ENCODE measurements at regions not wholly inside any gene's neighbourhood (a gene's known extent, or its start where the extent isn't known, plus 50 kb on each side); places are given as distances from the start of the nearest gene placed in this dataset.
A peak's percentile ranks its signal among the peaks of the same experiment; 100 is the strongest.

DNA sequence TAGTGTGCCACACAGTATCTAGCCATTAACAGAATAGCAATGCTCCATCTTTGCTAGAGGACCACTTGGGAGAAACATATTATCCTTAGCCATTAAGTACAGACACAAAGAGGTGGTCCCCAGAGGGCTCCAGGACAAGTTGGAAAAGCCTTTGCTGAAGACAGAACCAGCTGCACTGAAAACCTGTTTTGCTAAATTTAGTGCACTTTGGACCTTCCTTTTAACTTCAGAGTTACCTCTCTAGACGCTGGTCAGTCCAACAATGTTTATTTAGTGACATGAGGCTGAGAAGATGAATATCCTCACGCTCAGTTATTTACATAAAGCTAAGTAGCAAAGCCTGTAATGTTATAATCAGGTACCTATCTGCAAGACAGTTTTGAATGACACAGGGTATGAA lies 265.0 kb upstream of the ZNF608 start:
- Histone ChIP-seq H3K4me2 (ENCODE audit: low read depth, low read length, poor library complexity, severe bottlenecking) (no peak overlapping the region), H4K20me1 (ENCODE audit: insufficient read depth, low read depth, low read length) (no peaks in the 10 kb centered on the region), H3K27me3 (ENCODE audit: low read length) (no peaks in the 10 kb centered on the region), H3K27ac (ENCODE audit: low read length) (no peak overlapping the region), H3K9me2 (replicated peaks; ENCODE audit: insufficient read depth, low read length) (no peaks in the 10 kb centered on the region), H2AFZ (ENCODE audit: low read length) (no peak overlapping the region), H3K9ac (ENCODE audit: low read length) (no peak overlapping the region), H3K9me3 (ENCODE audit: low read length) (no peaks in the 10 kb centered on the region), H3K36me3 (ENCODE audit: insufficient read depth, low read length) (no peaks in the 10 kb centered on the region), H3K4me1 (ENCODE audit: low read length) (peaks cover 1% of the 10 kb centered on the region), H3K4me3 (ENCODE audit: low read length) (no peak overlapping the region), H3K79me2 (ENCODE audit: low read length) (no peaks in the 10 kb centered on the region)
- DNase-seq = no peak

- no peak overlapping the region for H3K4me3 ChIP-seq (ENCODE audit: low read length)
- DNase-seq = no peak
- no peak overlapping the region for H3K4me2 ChIP-seq (ENCODE audit: low read depth, low read length, poor library complexity, severe bottlenecking)
Measured at GRCh38 chr5:125011947-125012346, 265.5 kb upstream of the ZNF608 start.

DNA sequence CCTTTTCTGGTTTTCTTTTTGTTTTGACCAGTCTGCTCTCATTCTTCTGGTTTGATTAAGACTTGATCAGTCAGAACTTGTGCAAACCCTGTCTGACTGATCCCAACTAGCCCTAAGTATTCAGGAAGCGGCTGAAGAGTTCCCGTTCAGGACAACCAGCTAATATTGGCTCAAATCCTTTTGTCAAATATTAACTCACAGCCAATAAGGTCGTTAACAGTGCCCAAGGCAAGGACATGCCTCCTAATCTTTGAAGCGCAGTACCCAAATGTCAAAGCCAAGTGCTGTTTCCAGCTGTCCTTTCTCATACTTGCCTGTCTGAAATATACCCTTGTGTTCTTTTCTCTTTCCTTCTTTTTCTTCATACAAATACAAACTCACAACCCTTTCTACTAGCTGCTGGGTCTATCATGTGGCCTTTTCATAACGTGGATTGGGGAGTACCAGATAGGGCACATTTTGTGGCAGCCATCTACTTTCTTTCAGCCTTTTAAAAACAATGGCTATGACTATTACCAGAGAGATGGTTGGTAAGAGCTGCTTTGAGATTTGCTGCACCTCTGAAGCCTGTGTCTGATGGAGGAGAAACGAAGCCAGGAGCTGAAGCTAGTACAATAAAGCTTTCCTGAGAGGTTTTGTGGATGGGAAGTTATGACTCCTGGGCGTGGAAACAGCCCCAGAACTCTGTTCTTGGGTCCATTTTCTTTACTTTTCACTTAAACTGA lies 266.4 kb upstream of the ZNF608 start:
- H4K20me1 ChIP-seq (ENCODE audit: insufficient read depth, low read depth, low read length) = no peaks in the 10 kb centered on the region
- no peaks in the 10 kb centered on the region for H3K27me3 ChIP-seq (ENCODE audit: low read length)
- H3K9me2 ChIP-seq (replicated peaks; ENCODE audit: insufficient read depth, low read length) = no peaks in the 10 kb centered on the region
- H3K9me3 ChIP-seq (ENCODE audit: low read length) = no peaks in the 10 kb centered on the region
- H3K4me1 ChIP-seq (ENCODE audit: low read length) = no peaks in the 10 kb centered on the region
- DNase-seq = no peak
- no peaks in the 10 kb centered on the region for H3K36me3 ChIP-seq (ENCODE audit: insufficient read depth, low read length)
- H3K4me3 ChIP-seq (ENCODE audit: low read length) = no peak overlapping the region
- no peak overlapping the region for H3K27ac ChIP-seq (ENCODE audit: low read length)
- H3K4me2 ChIP-seq (ENCODE audit: low read depth, low read length, poor library complexity, severe bottlenecking) = no peak overlapping the region
- H3K9ac ChIP-seq (ENCODE audit: low read length) = no peak overlapping the region
- H2AFZ ChIP-seq (ENCODE audit: low read length) = no peak overlapping the region
- H3K79me2 ChIP-seq (ENCODE audit: low read length) = no peaks in the 10 kb centered on the region

More at GRCh38 chr5:125011947-125012346, 265.5 kb upstream of the ZNF608 start:
- Histone ChIP-seq H3K36me3 (ENCODE audit: insufficient read depth, low read length) (no peaks in the 10 kb centered on the region), H2AFZ (ENCODE audit: low read length) (0 out of 2 replicates have a peak overlapping the region, but pooled peaks have one; percentile 32), H3K4me1 (ENCODE audit: low read length) (no peaks in the 10 kb centered on the region), H3K9ac (ENCODE audit: low read length) (no peak overlapping the region), H3K79me2 (ENCODE audit: low read length) (no peaks in the 10 kb centered on the region), H4K20me1 (ENCODE audit: insufficient read depth, low read depth, low read length) (no peaks in the 10 kb centered on the region), H3K9me2 (replicated peaks; ENCODE audit: insufficient read depth, low read length) (no peaks in the 10 kb centered on the region), H3K27me3 (ENCODE audit: low read length) (no peaks in the 10 kb centered on the region), H3K27ac (ENCODE audit: low read length) (no peak overlapping the region), H3K9me3 (ENCODE audit: low read length) (no peaks in the 10 kb centered on the region)

DNA sequence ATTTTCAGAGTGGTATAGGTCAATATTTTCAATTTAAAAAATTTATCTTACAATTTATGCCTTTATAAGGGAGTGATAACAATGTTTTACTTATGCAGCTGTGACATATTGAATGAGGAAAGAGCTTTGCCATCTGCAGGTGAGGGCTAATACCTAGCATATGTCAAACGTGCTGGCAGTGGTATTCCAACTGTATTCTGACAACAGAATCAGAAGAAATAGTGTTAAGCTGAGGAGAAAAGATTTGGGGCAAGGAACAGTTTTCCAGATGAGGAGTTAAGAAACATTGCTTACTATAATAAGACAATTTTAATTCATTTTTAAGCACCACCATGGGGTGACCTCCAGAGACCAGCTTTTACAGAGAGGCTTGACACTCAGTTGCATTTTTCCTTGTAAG lies 267.8 kb upstream of the ZNF608 start:
- Histone ChIP-seq H3K9ac (ENCODE audit: low read length) (no peak overlapping the region), H3K4me3 (ENCODE audit: low read length) (no peak overlapping the region), H3K4me2 (ENCODE audit: low read depth, low read length, poor library complexity, severe bottlenecking) (no peak overlapping the region), H3K27ac (ENCODE audit: low read length) (no peak overlapping the region), H3K9me3 (ENCODE audit: low read length) (no peaks in the 10 kb centered on the region), H3K27me3 (ENCODE audit: low read length) (no peaks in the 10 kb centered on the region), H3K9me2 (replicated peaks; ENCODE audit: insufficient read depth, low read length) (no peaks in the 10 kb centered on the region), H3K4me1 (ENCODE audit: low read length) (no peaks in the 10 kb centered on the region), H3K36me3 (ENCODE audit: insufficient read depth, low read length) (no peaks in the 10 kb centered on the region), H2AFZ (ENCODE audit: low read length) (no peak overlapping the region), H3K79me2 (ENCODE audit: low read length) (no peaks in the 10 kb centered on the region), H4K20me1 (ENCODE audit: insufficient read depth, low read depth, low read length) (no peaks in the 10 kb centered on the region)
- DNase-seq = no peak

- Histone ChIP-seq H3K4me1 (ENCODE audit: low read length) (no peaks in the 10 kb centered on the region), H4K20me1 (ENCODE audit: insufficient read depth, low read depth, low read length) (no peaks in the 10 kb centered on the region), H3K4me2 (ENCODE audit: low read depth, low read length, poor library complexity, severe bottlenecking) (no peak overlapping the region), H3K9ac (ENCODE audit: low read length) (no peak overlapping the region), H3K9me2 (replicated peaks; ENCODE audit: insufficient read depth, low read length) (no peaks in the 10 kb centered on the region), H3K27ac (ENCODE audit: low read length) (no peak overlapping the region), H3K27me3 (ENCODE audit: low read length) (no peaks in the 10 kb centered on the region), H2AFZ (ENCODE audit: low read length) (no peak overlapping the region), H3K9me3 (ENCODE audit: low read length) (no peaks in the 10 kb centered on the region), H3K79me2 (ENCODE audit: low read length) (no peaks in the 10 kb centered on the region), H3K36me3 (ENCODE audit: insufficient read depth, low read length) (no peaks in the 10 kb centered on the region), H3K4me3 (ENCODE audit: low read length) (no peak overlapping the region)
- no peak for DNase-seq
Measured at GRCh38 chr5:125017796-125018195, 271.4 kb upstream of the ZNF608 start.

DNA sequence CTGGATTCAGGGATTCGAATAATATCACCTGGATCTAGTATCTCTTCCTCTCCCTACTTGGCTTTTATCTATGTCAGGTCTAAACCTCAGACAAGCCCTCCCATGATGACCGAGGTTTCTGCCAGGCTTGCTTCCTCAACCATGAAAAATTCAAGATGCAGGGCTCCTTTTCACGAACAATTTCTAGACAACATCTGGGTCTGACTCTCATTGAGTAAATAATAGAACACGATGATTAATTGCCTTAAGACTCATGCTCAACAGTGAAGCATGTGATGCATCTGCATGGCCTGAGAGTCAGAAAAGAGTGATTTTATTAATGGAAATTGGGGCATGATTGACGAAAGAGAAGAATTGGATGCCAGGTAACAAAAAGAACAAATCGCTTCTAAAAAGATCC lies 277.2 kb upstream of the ZNF608 start:
- H2AFZ ChIP-seq (ENCODE audit: low read length) = no peak overlapping the region
- H3K36me3 ChIP-seq (ENCODE audit: insufficient read depth, low read length) = no peaks in the 10 kb centered on the region
- H3K27ac ChIP-seq (ENCODE audit: low read length) = no peak overlapping the region
- DNase-seq = no peak
- no peaks in the 10 kb centered on the region for H3K9me3 ChIP-seq (ENCODE audit: low read length)
- H3K4me1 ChIP-seq (ENCODE audit: low read length) = no peaks in the 10 kb centered on the region
- H4K20me1 ChIP-seq (ENCODE audit: insufficient read depth, low read depth, low read length) = no peaks in the 10 kb centered on the region
- H3K79me2 ChIP-seq (ENCODE audit: low read length) = no peaks in the 10 kb centered on the region
- no peaks in the 10 kb centered on the region for H3K9me2 ChIP-seq (replicated peaks; ENCODE audit: insufficient read depth, low read length)
- H3K4me3 ChIP-seq (ENCODE audit: low read length) = no peak overlapping the region
- H3K9ac ChIP-seq (ENCODE audit: low read length) = no peak overlapping the region
- no peaks in the 10 kb centered on the region for H3K27me3 ChIP-seq (ENCODE audit: low read length)
- no peak overlapping the region for H3K4me2 ChIP-seq (ENCODE audit: low read depth, low read length, poor library complexity, severe bottlenecking)

GRCh38 chr5:125026867-125027731 lies 280.7 kb upstream of the ZNF608 start:
- H3K9me2 ChIP-seq (replicated peaks; ENCODE audit: insufficient read depth, low read length) = no peaks in the 10 kb centered on the region
- H3K4me1 ChIP-seq (ENCODE audit: low read length) = no peaks in the 10 kb centered on the region
- H3K79me2 ChIP-seq (ENCODE audit: low read length) = no peaks in the 10 kb centered on the region
- no peak for DNase-seq
- H2AFZ ChIP-seq (ENCODE audit: low read length) = no peak overlapping the region
- H3K9ac ChIP-seq (ENCODE audit: low read length) = no peak overlapping the region
- no peaks in the 10 kb centered on the region for H3K27me3 ChIP-seq (ENCODE audit: low read length)
- no peak overlapping the region for H3K4me3 ChIP-seq (ENCODE audit: low read length)
- H4K20me1 ChIP-seq (ENCODE audit: insufficient read depth, low read depth, low read length) = no peaks in the 10 kb centered on the region
- no peaks in the 10 kb centered on the region for H3K36me3 ChIP-seq (ENCODE audit: insufficient read depth, low read length)
- H3K9me3 ChIP-seq (ENCODE audit: low read length) = no peaks in the 10 kb centered on the region
- H3K4me2 ChIP-seq (ENCODE audit: low read depth, low read length, poor library complexity, severe bottlenecking) = no peak overlapping the region
- H3K27ac ChIP-seq (ENCODE audit: low read length) = no peak overlapping the region

- Histone ChIP-seq H2AFZ (ENCODE audit: low read length) (no peak overlapping the region), H3K4me2 (ENCODE audit: low read depth, low read length, poor library complexity, severe bottlenecking) (no peak overlapping the region), H3K27ac (ENCODE audit: low read length) (no peak overlapping the region), H3K36me3 (ENCODE audit: insufficient read depth, low read length) (no peaks in the 10 kb centered on the region), H4K20me1 (ENCODE audit: insufficient read depth, low read depth, low read length) (no peaks in the 10 kb centered on the region), H3K9me3 (ENCODE audit: low read length) (no peaks in the 10 kb centered on the region), H3K9me2 (replicated peaks; ENCODE audit: insufficient read depth, low read length) (no peaks in the 10 kb centered on the region), H3K4me3 (ENCODE audit: low read length) (no peak overlapping the region), H3K79me2 (ENCODE audit: low read length) (no peaks in the 10 kb centered on the region), H3K27me3 (ENCODE audit: low read length) (no peaks in the 10 kb centered on the region), H3K4me1 (ENCODE audit: low read length) (peaks cover 5% of the 10 kb centered on the region; the same call in 1 of the 2 replicates), H3K9ac (ENCODE audit: low read length) (no peak overlapping the region)
- DNase-seq = no peak
Measured at GRCh38 chr5:125032286-125032685, 285.8 kb upstream of the ZNF608 start.

All from Karpas-422 (cell line).